Keratinocyte (primary cell): ENCODE measurements at regions not wholly inside any gene's neighbourhood (a gene's known extent, or its start where the extent isn't known, plus 50 kb on each side); places are given as distances from the start of the nearest gene placed in this dataset.

ENCODE experiments used
- DNase-seq: peaks from one replicate; pipeline ENCODE4 v3.0.0-alpha.2; 2011; ENCODE audit warnings: low read depth, missing footprints, low spot score
- FAIRE-seq: peaks from 2 replicates; lab custom pipeline; 2011; peaks lifted over from hg19 to GRCh38; lab: Jason Lieb, UNC
- H2AFZ ChIP-seq: 2 replicates; pipeline ENCODE4 v1.6.0; 2012; ENCODE audit warnings: low read length, control low read depth, inconsistent platforms; ENCODE audit not compliant: control insufficient read depth
- H3K27ac ChIP-seq: 2 replicates; pipeline ENCODE4 v1.5.1; 2011; ENCODE audit warnings: low read length; ENCODE audit not compliant: control insufficient read depth, insufficient read depth
- H3K27me3 ChIP-seq: 3 replicates; pipeline ENCODE4 v1.6.0; 2011; ENCODE audit warnings: low read length; ENCODE audit not compliant: control insufficient read depth, insufficient read depth; ENCODE audit errors: extremely low read depth
- H3K36me3 ChIP-seq, 2 experiments: 2 replicates in 1 of 2; 3 replicates in 1 of 2; pipeline ENCODE4 v1.5.1; 2011; ENCODE audit warnings: low read length in 2 of 2, mild to moderate bottlenecking in 1 of 2; ENCODE audit not compliant: control insufficient read depth in 2 of 2, insufficient read depth in 2 of 2; ENCODE audit errors: extremely low read depth in 1 of 2
- H3K4me1 ChIP-seq: 3 replicates; pipeline ENCODE4 v1.5.1; 2011; ENCODE audit warnings: low read length; ENCODE audit not compliant: control insufficient read depth, insufficient read depth; ENCODE audit errors: extremely low read depth
- H3K4me2 ChIP-seq: 3 replicates; pipeline ENCODE4 v1.6.0; 2011; ENCODE audit warnings: low read depth, low read length; ENCODE audit not compliant: control insufficient read depth, insufficient read depth; ENCODE audit errors: extremely low read depth
- H3K4me3 ChIP-seq, 3 experiments: fragments of 200-600 bp in 1 of 3; sonication (generic) in 1 of 3; 2 replicates in 2 of 3; 3 replicates in 1 of 3; pipeline ENCODE4 v1.5.1; 2011 to 2016; ENCODE audit warnings: low read length in 3 of 3, mild to moderate bottlenecking in 3 of 3, control low read depth in 2 of 3, inconsistent platforms in 1 of 3, low read depth in 1 of 3, mixed read lengths in 1 of 3, mixed run types in 1 of 3, moderate library complexity in 1 of 3; ENCODE audit not compliant: control insufficient read depth in 2 of 3, insufficient read depth in 2 of 3; ENCODE audit errors: extremely low read depth in 1 of 3
- H3K79me2 ChIP-seq: 2 replicates; pipeline ENCODE4 v1.6.0; 2012; ENCODE audit warnings: low read length; ENCODE audit not compliant: control insufficient read depth, insufficient read depth
- H3K9ac ChIP-seq: 3 replicates; pipeline ENCODE4 v1.6.0; 2011; ENCODE audit warnings: low read length; ENCODE audit not compliant: control insufficient read depth, insufficient read depth; ENCODE audit errors: extremely low read depth
- H3K9me1 ChIP-seq: 3 replicates; pipeline ENCODE4 v1.6.0; 2011; ENCODE audit warnings: low read length; ENCODE audit not compliant: control insufficient read depth, insufficient read depth; ENCODE audit errors: extremely low read depth
- H3K9me3 ChIP-seq: 2 replicates; pipeline ENCODE4 v1.5.1; 2012; ENCODE audit warnings: low read depth, low read length; ENCODE audit not compliant: control insufficient read depth
- H4K20me1 ChIP-seq: 3 replicates; pipeline ENCODE4 v1.6.0; 2011; ENCODE audit warnings: low read length; ENCODE audit not compliant: control insufficient read depth, insufficient read depth; ENCODE audit errors: extremely low read depth
- CTCF ChIP-seq, 3 experiments: IDR thresholded peaks in 1 of 3; conservative IDR thresholded peaks in 1 of 3; optimal IDR thresholded peaks in 1 of 3; 2 replicates in 2 of 3; 3 replicates in 1 of 3; pipeline versions ENCODE3 to v1.5.1; 2011; ENCODE audit warnings: low read length in 3 of 3, mild to moderate bottlenecking in 3 of 3, moderate library complexity in 2 of 3, control low read depth in 1 of 3, inconsistent platforms in 1 of 3; ENCODE audit not compliant: insufficient read depth in 2 of 3; ENCODE audit errors: extremely low read depth in 1 of 3
- EZH2 ChIP-seq: IDR thresholded peaks from one replicate; pipeline ENCODE4 v1.6.1; 2012; ENCODE audit warnings: inconsistent platforms, mild to moderate bottlenecking, low read length, moderate library complexity
- dilution Hi-C: fragments of 300-500 bp; cut with MboI; formaldehyde crosslinking; loops from one replicate; pipeline ENCODE4 v1.7.0; 2020; ENCODE audit warnings: low sequenced_read_pairs; ENCODE audit not compliant: extremely low pct_ligation_motif_present

GRCh38 chr7:106185719-106186118, 73.6 kb upstream of the SYPL1 start:
- Histone ChIP-seq H3K4me3 (no peak overlapping the region), H3K27me3 (no peaks in the 10 kb centered on the region), H4K20me1 (no peaks in the 10 kb centered on the region), H3K4me2 (no peak overlapping the region), H3K4me1 (no peaks in the 10 kb centered on the region), H3K9ac (no peak overlapping the region), H3K36me3 (no peaks in the 10 kb centered on the region), H2AFZ (no peak overlapping the region), H3K27ac (no peak overlapping the region), H3K9me1 (no peaks in the 10 kb centered on the region), H3K79me2 (no peaks in the 10 kb centered on the region), H3K9me3 (no peaks in the 10 kb centered on the region)
- DNase-seq = no peak
- dilution Hi-C loops = no loop called here
- TF ChIP-seq EZH2 = no peak
- TF ChIP-seq CTCF (optimal IDR thresholded peaks at IDR 0.05 in 1 of 3, IDR thresholded peaks at IDR 0.05 in 1 of 3, conservative IDR thresholded peaks at IDR 0.05 in 1 of 3; ENCODE audit: extremely low read depth in 1 of 3, insufficient read depth in 2 of 3, low read length in 3 of 3) = no peak
- FAIRE-seq = no peak

DNA sequence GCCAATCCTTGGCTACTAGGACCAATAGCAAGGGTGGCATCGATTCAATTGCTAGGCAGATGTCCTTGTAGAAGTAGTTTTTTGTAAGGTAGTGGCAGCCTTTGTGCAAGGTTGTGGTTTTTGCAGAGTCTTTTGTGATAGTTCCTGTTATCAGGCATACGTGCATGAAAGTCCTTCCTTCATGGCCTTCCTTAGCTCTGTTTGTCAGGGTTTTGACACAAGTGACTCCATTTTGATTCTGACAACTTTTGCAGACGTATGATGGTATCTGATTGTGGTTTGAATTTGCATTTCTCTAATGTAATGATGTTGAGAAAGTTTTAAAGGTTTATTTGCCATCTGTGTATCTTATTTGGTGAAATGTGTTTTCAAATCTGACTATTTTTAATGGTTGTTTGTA, 71.8 kb upstream of the SYPL1 start:
- DNase-seq (no peak), FAIRE-seq (no peak)
- TF ChIP-seq CTCF (optimal IDR thresholded peaks at IDR 0.05 in 1 of 3, IDR thresholded peaks at IDR 0.05 in 1 of 3, conservative IDR thresholded peaks at IDR 0.05 in 1 of 3; ENCODE audit: extremely low read depth in 1 of 3, insufficient read depth in 2 of 3, low read length in 3 of 3) (no peak), EZH2 (no peak)
- Histone ChIP-seq H3K9me1 (no peaks in the 10 kb centered on the region), H3K36me3 (no peaks in the 10 kb centered on the region), H3K4me3 (no peak overlapping the region), H3K9ac (no peak overlapping the region), H3K4me1 (no peaks in the 10 kb centered on the region), H3K9me3 (no peaks in the 10 kb centered on the region), H3K27me3 (no peaks in the 10 kb centered on the region), H4K20me1 (no peaks in the 10 kb centered on the region), H3K79me2 (no peaks in the 10 kb centered on the region), H3K4me2 (no peak overlapping the region), H3K27ac (no peak overlapping the region), H2AFZ (no peak overlapping the region)
- dilution Hi-C loops = no loop called here
